Activated CD4-positive, alpha-beta T cell treated with anti-CD3 and anti-CD28 coated beads, Interleukin-2, amount 50 U/mL, for 16 hours (primary cell): ENCODE measurements at regions not wholly inside any gene's neighbourhood (a gene's known extent, or its start where the extent isn't known, plus 50 kb on each side); places are given as distances from the start of the nearest gene placed in this dataset.
"Not testable (repeated sequence)": the region's sequence is repeated elsewhere in the genome, so short reads cannot be mapped to it uniquely, and the experiment has no call there.

Experiments used
- DNase-seq: peaks from one replicate; pipeline ENCODE4 v3.0.0-alpha.2; 2020

DNA sequence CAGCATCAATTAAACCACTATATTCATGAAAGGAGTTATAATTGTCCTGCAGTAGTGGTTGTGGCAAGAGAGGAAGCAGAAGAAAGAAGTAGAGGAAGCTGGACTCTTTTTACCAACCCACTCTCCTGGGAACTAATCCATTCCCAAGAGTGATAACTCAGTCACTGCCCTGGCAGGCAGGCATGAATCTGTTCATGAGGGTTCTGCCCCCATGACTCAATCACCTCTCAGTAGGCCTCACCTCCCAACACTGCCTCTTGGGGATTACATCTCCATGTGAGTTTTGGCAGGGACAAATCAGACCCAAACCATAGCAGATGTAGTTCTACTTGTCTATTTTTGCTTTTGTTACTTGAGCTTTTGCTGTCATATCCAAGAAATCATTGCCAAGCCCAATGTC is 232.7 kb upstream of the MAP2 start:
- no peak for DNase-seq

DNA sequence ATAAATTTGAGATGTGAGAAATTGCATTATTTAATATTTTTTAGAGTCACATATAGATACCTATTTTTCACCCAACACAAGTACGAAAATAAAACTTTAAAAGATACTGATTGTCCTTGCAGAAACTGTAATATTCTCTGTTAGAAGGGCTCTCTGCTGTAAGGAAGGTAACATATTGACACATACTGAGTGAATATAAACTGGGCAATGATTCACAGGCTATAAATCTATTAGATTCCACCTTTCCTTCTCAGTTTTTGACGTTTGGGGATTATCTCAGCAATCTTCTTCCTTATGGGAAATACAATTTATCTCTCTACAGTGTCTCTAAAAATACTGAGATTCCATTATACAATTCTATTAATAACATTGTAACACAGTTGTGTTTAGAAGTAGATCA is 229.1 kb upstream of the MAP2 start:
- DNase-seq = no peak

DNA sequence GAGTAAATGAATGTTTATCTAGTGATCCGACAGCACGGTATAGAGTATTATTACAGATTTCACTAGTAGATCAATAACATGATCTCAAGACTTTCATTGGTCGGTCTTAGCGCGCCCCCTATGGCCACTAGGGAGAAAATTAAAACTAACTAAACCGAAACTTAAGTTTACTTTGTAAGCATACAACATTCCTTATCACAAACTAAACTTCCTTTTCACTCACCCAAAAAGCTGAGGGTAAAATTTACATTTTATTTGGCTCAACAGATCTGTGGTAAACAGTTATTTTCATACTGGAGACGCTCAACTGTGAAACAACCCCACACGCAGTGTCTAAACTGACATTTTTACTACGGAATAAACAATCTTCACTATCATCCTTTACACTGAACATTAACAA is 215.6 kb upstream of the MAP2 start:
- peak; percentile 14 for DNase-seq

DNA sequence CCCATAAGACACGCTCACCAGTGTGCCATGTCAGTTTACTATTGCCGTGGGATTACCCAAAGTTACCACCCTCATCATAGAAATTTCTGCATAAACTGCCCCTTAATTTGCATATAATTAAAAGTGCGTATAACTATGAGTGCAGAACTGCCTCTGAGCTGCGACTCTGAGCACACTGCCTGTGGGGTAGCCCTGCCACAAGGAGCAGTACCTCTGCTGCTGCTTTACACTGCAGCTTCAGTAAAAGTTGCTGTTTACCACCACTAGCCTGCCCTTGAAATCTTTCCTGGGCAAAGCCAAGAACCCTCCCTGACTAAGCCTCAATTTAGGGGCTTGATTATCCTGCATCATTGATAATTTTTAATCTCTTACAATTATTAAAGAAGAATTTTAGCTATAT is 213.9 kb upstream of the MAP2 start:
- DNase-seq = no peak

DNA sequence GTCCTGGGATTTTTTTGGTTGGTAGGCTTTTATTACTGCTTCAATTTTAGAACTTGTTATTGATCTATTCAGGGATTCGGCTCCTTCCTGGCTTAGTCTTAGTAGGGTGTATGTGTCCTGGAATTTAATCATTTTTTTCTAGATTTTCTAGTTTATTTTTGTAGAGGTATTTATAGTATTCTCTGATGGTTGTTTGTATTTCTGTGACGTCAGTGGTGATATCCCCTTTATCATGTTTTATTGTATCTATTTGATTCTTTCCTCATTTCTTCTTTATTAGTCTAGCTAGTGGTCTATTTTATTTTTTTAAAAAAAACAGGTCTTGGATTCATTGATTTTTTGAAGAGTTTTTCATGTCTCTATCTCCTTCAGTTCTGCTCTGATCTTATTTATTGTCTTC is 193.3 kb upstream of the MAP2 start:
- no peak for DNase-seq

DNA sequence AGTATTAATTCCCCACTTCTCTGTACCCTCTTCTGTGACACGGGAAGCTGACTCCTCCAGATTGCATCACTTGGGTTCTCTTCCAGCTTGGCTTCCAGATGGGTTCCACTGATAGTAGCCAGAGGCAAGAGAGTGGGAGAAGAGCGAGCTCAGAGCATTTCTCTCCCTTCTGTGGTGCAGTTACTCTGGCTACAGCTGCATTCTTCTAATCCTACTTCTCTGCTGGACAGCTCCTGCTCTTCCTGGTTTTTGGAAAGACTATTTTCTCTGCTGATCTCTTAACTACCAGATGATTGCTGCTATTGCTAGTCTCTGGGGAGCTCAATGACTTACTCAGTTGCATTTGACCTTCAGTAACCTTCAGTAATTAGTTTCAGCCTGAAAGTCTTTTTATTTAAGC is 187.5 kb upstream of the MAP2 start:
- DNase-seq = no peak

DNA sequence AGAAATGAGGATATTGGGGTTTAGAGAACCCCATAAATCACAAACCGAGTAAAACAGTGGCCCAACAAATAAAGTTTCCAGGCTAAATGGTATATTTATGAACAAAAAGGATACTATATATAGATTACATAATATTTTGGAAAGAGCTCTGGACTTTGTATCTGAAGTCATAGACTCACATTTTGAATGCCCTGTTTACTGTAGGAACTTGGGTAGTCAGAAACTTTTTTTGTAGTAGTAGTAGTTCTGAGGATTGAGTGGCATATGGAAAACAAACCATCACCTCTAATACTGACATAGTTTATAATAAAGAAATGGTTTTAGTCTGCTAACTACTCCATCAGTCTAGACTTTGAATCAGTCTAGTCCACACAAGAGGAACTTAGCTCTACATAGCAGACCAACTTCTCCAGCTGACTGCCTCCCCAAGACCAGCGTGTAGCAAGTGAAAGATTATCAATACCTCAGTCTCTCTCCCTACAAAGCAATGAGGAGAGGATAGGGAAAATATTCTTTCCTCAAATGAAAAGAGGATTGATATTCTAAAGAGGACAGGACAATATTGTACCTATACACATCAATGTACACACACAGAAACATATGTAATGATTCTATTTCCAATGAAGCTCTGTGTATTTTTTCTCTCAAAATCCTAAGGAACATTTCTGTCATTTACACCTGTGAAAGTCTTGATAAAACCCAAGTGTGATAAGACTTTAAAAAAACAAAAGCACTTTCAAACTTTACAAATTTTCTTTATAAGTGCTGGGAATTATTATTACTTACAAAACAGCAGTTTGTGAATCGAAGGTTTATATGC is 184.9 kb upstream of the MAP2 start:
- no peak for DNase-seq

DNA sequence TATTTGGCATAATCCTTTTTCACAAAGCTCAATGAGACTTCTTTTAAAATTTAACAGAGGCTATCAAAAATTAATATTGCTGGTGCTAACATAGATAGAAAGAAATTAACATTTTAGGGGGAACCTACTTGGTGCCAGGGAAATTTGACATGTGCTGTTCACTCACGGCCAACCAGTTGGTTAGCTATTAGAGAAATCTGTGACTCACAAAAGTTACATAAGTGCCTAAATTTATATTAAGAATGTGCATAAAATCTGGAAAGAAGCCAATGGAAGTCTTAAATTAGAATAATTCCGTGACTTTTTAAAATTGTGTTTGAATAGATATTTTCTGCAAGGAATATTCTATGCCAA is 184.3 kb upstream of the MAP2 start:
- no peak for DNase-seq

DNA sequence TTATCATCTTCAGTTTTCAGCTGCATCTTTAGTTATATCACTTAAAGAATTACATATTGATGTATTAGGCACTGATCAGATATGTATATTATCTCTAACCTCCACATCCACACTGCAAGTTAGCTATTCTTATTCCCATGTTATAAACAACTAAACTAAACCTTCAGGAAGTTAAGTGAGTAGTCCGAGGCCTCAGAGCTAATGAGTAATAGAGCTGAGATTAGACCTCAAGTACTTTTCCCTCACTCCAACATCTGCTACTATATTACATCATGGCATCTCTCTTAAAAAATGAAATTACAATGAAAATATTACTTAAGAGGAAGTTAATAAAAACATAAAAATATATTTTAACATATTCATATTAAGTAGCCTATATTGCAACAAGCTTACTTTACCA is 183.6 kb upstream of the MAP2 start:
- no peak for DNase-seq

DNA sequence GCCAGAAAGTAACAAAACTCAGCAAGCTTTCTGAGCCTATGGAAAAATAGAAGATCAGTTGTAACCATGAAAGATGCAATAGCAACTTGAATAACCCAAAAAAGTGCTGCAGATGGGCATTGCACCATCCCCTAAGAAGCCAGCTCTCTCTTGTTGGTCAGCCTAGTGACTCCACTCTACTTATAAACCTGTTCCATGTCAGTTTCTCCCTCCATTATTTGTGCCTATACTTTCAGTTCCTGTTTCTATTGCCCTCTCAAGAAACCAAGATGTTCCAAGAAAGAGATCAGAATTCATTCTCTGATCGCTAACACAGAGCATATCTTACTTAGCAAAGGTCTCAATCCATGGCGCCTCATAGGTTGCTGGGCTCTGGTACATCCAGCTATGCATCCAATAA is 170.3 kb upstream of the MAP2 start:
- no peak for DNase-seq

DNA sequence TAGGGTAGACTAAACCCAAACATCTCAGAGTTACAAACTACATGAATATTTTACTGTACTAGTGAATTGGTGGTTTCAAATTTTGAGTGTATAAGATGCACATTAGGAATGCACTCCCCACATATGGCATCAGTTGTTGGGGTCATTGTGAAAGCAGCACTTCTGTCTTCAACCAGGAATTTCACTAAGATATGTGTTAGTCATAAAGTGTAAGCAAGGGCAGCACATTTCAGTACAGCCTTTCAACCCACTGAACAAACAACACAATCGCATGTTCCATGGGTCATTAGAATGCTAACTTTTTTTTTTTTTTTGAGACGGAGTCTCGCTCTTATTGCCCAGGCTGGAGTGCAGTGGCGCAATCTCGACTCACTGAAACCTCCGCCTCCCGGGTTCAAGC is 164.1 kb upstream of the MAP2 start:
- no peak for DNase-seq

DNA sequence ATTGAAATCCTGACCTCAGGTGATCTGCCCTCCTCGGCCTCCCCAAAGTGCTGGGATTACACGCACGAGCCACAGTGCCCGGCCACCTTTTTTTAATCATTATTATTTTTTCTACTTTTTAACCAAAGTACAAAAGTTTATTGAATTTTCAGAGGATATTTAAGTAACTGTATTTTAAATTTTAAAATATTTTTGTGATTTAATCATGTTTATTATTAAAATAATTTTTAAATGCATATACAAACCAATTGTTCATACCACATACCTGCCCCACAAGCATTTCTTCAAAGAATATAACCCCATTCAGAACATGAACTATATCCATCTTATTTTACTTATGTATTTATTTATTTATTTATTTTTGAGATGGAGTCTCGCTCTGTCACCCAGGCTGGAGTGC is 163.6 kb upstream of the MAP2 start:
- DNase-seq = no peak

DNA sequence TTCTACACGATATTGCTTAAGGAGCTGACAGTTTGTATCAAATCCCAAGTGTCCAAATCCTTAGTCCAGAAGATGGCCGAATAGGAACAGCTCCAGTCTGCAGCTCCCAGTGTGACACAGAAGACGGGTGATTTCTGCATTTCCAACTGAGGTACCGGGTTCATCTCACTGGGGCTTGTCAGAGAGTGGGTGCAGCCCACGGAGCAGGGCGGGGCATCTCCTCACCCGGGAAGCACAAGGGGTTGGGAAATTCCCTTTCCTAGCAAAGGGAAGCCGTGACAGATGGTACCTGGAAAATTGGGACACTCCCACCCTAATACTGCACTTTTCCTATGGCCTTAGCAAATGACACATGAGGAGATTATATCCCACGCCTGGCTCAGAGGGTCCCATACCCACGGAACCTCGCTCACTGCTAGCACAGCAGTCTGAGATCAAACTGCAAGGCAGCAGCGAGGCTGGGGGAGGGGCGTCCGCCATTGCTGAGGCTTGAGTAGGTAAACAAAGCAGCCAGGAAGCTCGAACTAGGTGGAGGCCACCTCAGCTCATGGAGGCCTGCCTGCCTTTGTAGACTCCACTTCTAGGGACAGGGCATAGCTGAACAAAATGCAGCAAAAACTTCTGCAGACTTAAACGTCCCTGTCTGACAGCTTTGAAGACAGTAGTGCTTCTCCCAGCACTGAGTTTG is 162.3 kb upstream of the MAP2 start:
- DNase-seq = not testable (repeated sequence)

DNA sequence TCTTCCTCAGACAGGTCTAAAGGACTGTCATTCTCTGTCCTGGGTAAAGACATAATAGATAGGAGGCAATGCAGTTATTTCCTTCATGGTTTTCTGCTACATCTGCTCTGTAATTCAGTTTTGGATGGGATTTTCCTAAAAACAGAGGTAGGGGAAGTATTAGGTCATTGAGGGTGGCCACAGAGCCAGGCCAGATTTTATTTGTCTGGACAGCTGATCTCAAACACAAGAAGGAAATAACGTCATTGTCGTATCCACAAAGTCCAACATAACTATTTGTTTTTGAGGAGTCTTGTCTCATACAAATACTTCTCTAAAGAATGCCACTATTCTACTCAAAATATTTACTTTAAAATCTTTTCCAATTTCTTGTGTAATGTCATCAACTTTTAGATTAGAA is 154.8 kb upstream of the MAP2 start:
- no peak for DNase-seq

DNA sequence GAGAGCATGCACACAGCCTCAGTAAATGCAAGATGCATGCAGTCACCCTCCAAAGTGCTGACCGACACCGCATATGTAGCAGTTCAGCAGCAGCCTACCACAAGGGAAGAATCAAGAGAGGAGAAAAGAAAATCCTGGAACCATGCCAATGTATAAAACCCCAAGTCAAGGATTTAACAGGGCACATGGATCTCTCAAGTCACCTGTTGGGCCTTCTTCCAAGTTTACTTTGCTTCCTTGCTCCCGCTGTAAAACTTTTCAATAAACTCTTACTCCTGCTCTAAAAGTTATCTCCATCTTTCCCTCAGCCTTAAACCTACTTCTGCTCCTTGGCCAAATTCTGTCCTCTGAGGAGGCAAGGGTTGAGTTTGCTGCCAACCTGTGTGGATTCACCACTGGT is 147.8 kb upstream of the MAP2 start:
- no peak for DNase-seq

DNA sequence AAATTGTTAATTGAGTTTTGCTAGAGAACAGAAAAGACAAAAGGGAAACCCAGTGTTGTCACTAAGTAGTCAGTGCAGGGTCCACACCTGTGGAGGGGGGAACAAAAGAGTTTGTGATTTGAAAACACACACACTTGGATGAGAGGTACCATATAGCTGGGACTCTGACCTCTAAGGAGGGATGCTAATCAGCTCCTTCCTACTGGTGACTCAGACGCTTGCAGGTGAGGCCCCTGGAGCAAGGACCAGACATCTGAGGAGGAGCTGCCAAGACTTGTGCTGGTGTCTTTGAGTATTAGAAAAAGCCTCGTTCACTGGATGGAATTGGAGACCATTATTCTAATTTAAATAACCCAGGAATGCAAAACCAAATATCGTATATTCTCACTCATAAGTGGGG is 146.4 kb upstream of the MAP2 start:
- no peak for DNase-seq

DNA sequence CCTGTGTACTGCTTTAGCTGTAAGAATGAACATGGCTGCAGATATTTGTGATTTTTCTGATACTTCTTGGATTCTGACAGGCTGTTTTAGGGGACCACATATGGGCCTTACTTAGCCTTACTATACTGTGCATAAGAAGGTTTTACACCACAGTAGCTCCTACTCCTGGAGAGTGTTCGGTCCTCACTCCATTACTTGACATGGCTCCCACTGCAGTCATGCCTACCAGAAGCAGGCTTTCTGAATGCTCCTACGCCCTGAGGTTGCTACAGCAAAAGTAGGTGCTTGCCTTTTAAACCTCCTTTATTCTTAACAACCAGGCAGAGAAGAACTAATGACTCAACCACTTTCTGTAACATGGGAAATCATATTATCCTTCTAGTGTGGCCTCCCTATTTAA is 125.2 kb upstream of the MAP2 start:
- DNase-seq = no peak

DNA sequence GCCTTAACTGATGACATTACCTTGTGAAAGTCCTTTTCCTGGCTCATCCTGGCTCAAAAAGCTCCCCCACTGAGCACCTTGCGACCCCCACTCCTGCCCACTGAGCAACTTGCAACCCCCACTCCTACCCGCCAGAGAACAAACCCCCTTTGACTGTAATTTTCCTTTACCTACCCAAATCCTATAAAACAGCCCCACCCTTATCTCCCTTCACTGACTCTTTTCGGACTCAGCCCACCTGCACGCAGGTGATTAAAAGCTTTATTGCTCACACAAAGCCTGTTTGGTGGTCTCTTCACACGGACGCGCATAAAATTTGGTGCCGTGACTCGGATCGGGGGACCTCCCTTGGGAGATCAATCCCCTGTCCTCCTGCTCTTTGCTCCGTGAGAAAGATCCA is 124.4 kb upstream of the MAP2 start:
- DNase-seq = not testable (repeated sequence)

DNA sequence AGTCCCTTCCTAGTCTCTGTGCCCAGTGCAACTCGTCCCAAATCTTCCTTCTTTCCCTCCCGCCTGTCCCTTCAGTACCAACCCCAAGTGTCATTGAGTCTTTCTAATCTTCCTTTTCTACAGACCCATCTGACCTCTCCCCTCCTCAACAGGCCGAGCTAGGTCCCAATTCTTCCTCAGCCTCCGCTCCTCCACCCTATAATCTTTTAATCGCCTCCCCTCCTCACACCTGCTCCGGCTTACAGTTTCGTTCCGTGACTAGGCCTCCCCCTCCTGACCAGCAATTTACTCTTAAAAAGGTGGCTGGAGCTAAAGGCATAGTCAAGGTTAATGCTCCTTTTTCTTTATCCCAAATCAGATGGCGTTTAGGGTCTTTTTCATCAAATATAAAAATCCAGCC is 123.1 kb upstream of the MAP2 start:
- DNase-seq = not testable (repeated sequence)

DNA sequence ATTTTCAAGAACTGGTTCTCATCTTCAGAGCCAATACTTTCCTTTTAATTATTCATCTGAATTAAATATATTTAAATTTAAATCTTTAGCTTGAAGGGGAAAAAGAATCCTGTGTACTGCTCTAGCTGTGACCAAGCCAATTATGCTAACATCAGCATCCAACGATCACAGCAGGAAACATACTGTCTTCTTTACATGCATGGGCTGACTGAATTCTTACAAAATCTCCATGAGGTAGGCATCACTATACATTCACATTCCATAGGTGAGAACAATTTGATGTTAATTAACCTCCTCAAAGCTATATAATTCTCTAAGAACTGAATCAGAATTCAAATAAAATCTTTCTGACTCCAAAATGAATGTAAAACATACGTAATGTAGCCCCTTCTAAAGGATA is 118.8 kb upstream of the MAP2 start:
- no peak for DNase-seq

DNA sequence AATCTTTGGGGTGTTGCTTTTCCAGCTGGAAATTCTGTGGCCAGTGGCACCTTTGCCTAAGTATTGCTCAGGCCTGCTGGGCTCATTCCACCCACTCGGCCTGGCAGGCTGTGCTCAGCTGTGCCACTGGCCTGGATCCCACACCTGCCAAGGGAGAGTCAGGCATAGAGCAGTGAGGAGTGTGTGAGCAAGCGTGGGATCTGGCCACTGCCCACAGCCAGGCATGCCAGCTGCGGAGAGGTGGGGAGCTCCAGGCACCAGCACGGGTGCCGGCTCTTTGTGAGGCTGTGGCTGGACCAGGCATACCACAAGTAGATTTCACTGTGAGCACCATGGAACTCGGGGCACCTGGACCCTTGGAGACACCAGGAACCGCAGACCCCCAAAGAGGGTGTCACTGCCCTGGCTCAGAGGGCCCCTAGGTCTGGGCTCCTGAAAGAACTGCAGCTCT is 118.1 kb upstream of the MAP2 start:
- DNase-seq = no peak

DNA sequence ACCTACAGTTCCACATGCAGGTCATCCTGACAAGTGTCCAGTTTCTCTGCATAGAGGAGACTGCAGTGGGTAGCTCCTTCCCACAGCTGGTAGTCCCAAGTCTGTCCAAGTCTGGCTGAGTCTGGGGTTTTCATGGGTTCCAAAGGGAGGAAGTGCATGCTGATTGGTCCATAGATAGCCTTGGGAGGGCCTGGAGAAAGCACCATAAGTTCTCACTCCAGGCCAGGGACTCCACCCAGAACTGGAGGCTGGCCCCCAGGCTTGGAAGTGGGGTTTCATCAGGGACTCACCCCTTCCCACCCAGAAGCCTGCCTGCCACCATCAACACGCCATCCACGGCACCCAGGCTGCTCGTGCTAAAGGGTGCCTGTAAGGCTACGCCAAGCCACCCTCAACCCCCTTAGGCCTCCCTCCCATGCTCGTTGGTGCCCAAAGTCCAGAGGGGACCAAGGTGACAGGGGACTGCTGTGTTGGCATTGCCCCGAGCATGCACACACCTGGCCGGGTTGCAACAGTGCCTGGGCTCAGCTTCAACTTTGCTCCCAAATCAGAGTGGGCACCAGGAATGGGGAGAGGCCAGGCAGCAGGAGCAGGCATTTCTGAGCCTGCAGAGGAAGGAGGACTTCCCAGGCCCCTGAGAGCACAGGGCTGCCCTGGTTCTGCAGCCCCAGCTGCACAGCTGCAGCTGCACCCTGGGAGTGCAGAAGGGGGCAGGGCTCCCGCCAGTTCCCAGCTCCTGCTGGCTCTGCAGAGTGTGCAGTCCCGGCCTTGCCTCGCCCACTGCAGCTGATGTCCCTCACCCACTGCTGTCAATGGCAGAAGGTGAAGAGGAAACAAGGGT is 116.5 kb upstream of the MAP2 start:
- DNase-seq = no peak

DNA sequence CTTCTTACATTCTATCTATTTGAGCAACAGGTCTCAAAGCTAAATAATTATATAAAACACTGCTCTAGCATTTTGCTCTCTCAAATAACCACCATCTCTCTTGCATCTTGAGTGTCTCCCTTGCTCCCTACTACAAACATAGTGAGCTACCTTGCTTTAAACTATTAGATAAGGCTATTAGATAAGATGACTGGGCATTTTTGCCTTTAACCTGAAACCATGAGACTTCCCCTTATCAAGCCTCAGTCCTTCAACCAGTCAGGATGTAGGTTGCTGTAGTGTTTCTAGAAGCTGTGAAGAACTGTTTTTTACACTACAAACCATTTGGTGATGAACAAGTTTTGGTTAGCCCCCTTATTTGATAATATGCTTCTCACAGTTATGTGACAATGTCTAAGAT is 115.4 kb upstream of the MAP2 start:
- DNase-seq = no peak

DNA sequence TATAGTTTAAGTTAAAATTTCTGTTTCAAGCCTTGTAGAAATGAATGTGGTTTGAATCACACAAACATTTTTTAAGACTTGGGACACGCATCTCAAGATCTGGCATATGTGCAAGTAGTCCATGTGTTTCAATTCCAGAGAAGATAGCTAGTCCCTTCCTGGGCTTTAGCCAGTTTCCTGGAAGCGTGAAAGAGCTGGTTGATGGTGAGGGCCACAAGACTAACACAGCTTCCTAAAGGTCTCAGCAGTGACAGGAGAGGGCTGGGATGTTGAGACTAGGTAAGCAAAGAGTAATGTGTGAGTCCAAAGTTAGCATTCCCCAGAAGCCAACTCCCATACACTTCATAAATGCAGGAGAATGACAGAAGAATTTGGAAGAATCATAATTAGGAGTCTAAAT is 111.9 kb upstream of the MAP2 start:
- DNase-seq = no peak
